ENCODE measurements at regions not wholly inside any gene's neighbourhood (a gene's known extent, or its start where the extent isn't known, plus 50 kb on each side); places are given as distances from the start of the nearest gene placed in this dataset.

- TF ChIP-seq CTCF (IDR thresholded peaks at IDR 0.05) (no peak), EZH2 (IDR thresholded peaks at IDR 0.05; ENCODE audit: borderline replicate concordance, insufficient read depth, low read depth, low read length, poor library complexity, severe bottlenecking) (no peak)
These were observed 388.1 kb upstream of the SLC14A2 start for GRCh38 chr18:45227001-45227742.
